IPS-18c (cell line): ENCODE measurements at regions not wholly inside any gene's neighbourhood (a gene's known extent, or its start where the extent isn't known, plus 50 kb on each side); places are given as distances from the start of the nearest gene placed in this dataset.
"Not testable (repeated sequence)": the region's sequence is repeated elsewhere in the genome, so short reads cannot be mapped to it uniquely, and the experiment has no call there.

Experiments used
- H3K4me3 ChIP-seq: 2 replicates; pipeline ENCODE4 v1.7.0; 2013; ENCODE audit warnings: low read depth, mild to moderate bottlenecking, low read length, moderate library complexity; ENCODE audit not compliant: insufficient read depth
- H3K9me3 ChIP-seq: one replicate; pipeline ENCODE4 v1.6.1; 2013; ENCODE audit warnings: mild to moderate bottlenecking, low read length, moderate library complexity; ENCODE audit not compliant: control insufficient read depth, insufficient read depth

DNA sequence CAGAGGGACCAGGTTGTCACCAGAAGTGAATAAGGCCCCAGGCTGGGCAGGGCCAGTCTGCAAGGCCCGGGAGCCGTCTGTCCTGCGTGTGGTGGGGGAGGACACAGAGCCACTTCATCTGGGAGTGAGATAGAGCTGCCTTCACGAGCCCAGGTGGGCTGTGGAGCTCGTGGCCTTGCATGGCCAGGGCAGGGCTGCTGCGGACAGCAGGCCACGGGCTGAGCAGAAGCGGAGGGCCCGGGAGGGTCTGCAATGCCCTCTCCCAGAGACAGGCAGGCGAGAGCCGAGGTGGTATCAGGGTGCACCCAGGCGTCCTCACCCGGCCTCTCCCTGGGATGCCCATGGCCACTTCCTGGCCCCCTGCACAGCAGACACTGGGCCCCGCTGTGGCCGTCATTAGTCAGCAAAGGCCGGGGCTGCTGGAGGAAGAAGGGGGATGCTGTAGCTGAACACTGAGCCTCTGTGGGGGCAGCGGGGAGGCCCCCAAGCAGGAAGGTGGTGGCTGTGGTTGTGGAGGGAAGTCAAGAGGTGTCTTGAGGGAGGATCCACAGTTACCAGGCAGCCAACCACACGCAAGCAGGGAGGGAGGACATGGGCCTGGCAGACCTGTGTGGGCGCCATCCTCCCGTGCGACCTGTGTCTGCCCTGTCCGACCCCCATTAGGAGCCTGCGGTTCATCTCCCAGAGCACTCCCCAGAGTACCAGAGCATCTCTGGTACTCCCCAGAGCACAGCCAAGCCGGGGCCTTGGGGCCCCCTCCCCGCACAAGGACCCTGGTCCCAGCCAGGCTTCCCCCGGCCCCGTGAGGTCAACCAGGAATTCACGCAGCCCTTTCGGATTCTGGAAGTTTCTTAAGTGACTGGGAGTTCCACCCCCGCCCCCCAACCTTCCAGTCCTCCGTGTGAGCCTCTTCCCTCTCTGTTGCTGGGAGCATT is 1109.5 kb downstream of the BRD1 start:
- no peaks in the 10 kb centered on the region for H3K9me3 ChIP-seq

DNA sequence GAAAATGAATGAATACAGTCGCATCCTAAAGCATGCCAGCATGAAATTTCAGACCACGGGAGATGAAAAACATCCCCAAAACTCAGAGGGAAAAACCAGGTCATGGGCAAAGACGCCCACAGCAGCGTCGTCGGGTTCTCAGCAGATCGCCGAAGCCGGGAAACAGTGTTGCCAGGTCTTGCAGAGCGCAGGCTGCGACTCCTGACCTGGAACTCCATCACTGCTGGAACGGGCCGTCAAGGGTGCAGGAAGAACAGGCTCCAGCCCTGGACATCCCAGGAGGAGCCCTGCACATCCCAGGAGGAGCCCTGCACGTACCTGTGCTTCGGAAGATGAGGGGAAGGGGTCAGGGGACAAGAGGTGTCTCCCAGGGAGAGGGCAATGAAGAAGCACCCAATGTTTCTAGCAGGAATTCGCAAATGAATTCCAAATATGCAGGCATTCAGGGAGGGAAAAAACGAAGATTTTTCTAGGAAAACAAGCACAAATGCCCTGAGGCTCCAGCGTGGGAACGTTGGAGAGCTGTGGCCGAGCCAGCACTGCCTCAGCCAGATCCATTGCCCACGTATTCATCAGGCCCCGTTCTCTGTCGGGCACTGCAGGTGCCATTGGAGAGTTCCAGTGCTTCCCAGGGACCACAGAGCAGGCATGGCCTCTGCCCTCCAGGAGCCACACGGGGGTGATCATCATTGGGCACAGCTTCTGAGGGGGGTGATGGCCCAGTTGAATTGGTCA is 1110.4 kb downstream of the BRD1 start:
- Histone ChIP-seq H3K4me3 (no peak overlapping the region), H3K9me3 (no peaks in the 10 kb centered on the region)

More for the DNA sequence above, 1109.5 kb downstream of the BRD1 start:
- H3K4me3 ChIP-seq, result no peak overlapping the region

DNA sequence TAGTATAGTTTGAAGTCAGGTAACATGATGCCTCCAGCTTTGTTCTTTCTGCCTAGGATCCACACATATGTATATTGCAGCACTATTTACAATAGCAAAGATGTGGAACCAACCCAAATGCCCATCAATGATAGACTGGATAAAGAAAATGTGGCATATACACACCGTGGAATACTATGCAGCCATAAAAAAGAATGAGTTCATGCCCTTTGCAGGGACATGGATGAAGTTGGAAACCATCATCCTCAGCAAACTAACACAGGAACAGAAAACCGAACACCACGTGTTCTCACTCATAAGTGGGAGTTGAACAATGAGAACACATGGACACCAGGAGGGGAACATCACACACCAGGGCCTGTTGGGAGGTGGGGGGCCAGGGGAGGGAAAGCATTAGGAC is 1111.5 kb downstream of the BRD1 start:
- H3K9me3 ChIP-seq, H3K4me3 ChIP-seq: not testable (repeated sequence)

DNA sequence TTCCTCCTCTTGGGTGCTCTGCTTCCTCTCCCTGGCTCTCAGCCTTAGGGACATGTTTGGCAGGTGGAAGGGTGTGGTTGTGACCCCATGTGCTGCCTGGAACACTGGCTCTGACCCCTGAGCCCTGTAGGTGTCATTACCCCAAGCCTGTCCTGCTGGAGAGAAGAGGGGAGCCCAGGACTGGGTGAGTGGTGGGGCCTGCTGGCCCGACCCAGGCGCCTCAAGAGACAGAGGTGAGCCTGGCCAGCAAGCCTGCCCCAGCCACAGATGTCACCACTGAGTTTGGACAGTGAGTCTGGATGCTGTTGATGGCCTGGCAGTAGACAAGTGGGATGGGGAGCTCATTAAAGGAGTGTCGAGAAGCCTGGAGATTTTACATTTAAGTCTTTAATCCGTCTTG is 1112.2 kb downstream of the BRD1 start:
- no peaks in the 10 kb centered on the region for H3K9me3 ChIP-seq
- no peak overlapping the region for H3K4me3 ChIP-seq

DNA sequence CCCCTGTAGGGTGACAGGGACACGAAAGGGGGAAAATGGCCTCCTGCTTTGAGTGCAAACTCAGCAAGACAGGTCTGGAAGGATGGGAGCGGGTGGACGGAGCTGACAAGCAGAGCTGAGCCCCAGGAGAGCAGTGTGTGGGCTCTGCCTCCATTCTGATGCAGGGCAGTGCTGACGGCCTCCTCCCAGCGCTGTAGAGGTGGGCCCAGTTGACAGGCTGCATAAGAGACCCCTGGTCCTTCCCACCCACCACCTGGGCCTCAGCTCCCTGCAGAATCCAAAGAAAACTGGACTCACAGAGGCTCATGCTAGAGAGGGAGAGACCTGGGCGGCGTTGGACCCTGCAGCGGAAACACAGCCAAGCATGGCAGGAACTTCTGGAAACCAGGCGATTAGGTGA is 1113.4 kb downstream of the BRD1 start:
- Histone ChIP-seq H3K4me3 (no peak overlapping the region), H3K9me3 (no peaks in the 10 kb centered on the region)

DNA sequence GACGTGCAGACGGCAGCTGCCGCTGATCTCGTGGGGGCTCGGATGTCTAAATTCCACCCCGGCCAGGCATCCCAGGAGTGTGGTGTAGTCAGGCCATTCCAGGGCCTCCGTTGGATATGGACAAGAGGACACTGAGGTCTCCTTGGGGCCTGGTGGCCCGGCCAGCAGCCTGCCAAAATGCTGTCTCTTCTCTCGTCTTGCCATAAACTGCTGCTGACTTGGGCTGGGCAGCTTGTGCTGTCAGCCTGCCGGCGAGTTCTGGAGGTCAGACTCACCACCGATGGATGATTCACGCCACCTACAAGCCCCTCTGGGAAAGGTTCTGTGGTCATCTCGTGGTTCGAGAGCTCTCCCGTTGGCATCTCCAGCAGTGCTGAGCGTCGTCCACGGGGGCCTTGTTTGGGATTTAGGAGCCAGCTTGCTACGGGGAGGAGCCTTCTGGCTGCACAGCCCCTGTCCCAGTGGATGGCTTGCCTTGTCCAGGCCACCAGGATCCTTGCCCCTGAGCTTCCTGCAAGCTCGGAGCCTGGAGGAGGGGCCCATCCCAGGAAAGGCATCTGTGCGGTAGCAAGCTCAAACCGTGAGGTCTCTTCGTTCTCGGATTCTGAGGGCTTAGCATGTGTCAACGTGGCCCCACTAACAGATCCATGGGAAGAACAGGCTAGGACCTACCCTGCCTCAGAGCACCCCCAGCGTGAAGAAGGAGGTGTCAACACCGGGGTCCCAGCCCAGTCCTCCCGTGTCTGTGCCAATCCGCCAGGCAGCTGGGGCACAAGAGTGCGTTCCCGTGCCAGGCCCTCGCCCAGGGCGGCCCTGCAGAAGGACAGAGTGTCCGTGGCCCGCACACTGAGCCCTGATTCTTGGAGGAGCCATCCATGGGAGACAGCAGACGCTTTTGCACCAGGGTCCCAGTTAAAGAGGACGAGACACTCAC is 1114.1 kb downstream of the BRD1 start:
- H3K4me3 ChIP-seq, result no peak overlapping the region
- no peaks in the 10 kb centered on the region for H3K9me3 ChIP-seq

DNA sequence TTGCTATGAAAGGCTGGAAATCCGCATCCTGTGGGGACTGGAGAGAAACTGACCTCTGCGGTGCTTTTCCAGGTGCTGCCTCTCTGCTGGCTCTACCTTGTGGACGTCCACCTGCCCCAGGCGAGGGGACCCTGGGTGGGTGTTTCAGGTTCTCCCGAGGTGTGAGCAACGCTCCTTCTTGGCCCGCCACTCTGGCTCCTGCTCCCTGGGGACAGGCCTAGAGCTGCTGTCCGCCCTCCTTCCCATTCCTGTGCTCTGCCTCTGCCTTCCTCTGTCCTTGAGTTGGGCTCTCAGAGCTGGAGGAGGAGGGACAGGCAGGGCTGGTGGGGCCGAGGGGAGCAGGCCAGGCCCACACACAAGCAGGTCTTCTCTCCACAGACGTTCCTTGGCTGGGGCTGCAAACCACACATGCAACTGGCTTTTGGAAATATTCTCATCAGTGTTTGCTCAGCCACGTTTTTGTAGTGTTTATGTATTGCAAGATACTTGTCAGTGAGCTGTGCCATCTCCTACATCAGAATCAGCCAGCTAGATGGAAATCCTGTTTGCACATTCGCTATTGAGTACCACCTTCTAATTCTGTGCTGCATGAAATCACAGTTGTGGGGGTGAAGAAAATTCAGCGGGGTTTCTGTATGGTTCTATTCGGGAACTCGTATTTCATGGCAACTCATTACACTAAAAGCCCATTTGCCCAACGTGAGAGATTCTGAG is 1115.0 kb downstream of the BRD1 start:
- no peaks in the 10 kb centered on the region for H3K9me3 ChIP-seq
- H3K4me3 ChIP-seq, result no peak overlapping the region

DNA sequence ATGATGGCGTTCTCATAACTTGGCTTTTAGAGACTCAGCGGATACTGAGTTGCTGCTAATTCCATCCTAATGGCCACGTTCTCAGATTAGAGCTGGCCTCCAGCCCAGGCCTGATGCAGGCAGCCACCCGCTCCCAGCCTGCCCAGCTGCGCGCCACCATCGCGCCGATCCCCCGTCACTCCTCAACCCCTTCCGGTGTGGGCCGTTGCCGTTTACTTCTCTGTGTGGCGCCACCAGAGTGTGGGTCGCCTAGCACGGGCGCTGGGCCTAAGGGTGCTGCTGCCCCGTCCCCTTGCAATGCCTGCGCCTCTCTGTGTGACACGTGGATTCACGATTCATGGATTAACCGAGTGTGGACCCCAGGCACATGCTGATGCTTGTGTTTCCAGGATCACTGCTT is 1116.0 kb downstream of the BRD1 start:
- no peak overlapping the region for H3K4me3 ChIP-seq
- no peaks in the 10 kb centered on the region for H3K9me3 ChIP-seq

DNA sequence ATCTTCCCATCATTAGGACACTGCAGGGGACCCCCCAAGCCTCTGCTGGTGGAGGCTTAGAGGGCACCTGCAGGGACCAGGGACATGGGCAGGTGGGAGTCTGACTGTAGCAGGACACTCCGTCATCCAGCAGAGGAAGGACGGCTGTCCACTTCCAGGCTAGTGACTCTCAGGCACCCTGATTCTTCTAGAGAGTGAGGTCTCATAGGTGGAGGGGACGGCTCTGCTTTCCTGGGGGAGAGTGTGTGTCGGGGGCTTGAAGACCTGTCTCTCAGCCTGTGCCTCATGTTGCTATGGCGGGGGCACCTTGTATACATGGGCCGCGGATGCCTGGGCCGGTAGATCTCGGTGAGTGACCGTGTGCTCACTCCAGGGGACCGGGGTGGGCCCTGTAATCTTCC is 1116.6 kb downstream of the BRD1 start:
- H3K4me3 ChIP-seq, result no peak overlapping the region
- H3K9me3 ChIP-seq, result no peaks in the 10 kb centered on the region

DNA sequence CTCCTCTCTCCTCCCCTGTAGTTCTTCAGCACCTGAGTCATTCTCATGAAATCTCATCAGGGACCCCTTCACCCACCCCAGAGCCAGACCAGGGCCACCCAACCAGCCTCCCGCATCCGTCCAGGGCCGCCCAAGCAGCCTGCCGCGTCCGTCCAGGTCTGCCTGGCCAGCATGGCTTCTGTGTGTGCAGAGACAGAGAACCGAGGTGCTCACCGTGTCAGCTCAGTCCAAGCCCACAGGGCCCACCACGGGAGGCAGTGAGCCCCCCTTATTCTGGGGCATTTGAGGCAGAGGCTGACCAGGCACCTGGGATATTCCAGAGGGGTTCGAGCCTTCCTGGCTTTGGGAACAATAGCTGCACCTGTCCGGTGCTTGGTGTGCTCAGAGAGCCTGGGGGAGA is 1117.3 kb downstream of the BRD1 start:
- Histone ChIP-seq H3K4me3 (no peak overlapping the region), H3K9me3 (no peaks in the 10 kb centered on the region)

DNA sequence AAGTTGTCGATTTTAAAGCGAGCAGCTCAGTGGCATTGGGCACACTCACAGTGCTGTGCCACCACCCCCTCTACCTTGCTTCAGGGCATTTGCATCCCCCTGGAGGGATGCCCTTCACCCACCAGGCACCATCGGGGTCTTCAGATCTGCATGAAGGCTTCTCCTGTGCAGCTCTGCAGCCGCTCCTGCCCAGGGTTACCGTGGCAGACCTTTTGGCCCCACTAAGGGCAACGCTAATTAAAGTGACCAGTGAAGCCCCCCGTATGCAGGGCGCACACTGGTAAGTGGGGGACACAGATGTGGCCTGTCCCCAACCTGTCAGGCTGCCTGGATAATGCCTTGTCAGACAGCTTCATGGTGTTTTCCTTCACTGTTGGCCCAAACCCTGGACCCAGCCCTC is 1117.7 kb downstream of the BRD1 start:
- Histone ChIP-seq H3K9me3 (no peaks in the 10 kb centered on the region), H3K4me3 (no peak overlapping the region)

DNA sequence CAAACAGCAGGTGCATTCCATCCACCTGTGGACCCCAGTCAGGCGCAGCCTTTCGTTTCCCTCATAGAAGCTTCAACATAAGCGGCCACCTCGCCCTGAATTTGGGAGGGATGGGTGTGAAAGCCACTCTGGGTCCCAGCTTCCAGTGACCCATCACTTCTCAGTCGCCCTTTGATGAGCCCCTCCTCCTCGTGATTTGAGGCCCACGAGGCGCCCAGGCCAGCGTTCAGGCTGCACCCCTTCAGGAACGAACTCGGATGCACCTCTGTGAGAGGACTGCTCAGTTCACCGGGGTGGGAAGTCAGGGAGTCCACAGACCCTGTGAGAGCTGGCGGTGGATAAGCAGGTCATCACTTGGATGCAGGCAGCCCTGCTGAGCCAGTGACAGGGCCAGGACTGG is 1118.2 kb downstream of the BRD1 start:
- no peak overlapping the region for H3K4me3 ChIP-seq
- no peaks in the 10 kb centered on the region for H3K9me3 ChIP-seq

DNA sequence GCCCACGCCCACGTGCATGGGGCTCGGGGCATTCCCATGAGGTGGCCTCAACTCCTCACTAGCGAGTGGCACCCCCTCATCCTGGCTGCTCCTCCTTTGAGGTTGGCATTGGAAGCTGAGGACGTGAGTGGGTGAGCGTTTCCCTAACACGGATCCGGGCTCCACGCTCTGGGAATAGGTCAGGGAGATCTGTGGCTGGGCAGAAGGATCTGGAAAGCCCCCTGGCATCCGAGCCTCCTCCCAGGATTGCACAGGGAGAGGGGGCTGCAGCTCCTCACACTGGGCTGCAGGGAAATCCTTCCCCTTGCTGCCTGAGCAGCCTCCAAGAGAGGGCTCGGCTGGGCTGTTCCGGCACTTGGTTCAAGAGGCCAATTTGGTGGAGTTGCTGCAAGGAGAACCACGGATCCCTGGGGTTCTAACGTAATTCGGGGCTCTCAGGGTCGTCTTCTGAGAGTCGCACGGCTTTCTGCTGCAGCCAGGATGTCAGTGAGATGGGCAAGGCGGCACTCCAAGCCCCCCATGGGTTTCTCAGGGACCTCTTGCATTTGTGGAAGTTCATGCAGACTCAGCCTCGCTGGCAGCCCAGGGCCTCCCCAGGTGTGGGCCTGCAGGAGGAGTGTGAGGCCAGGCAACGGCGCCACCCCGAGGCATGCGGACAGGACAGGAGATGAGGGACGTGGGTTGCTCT is 1119.0 kb downstream of the BRD1 start:
- H3K4me3 ChIP-seq, result no peak overlapping the region
- no peaks in the 10 kb centered on the region for H3K9me3 ChIP-seq

DNA sequence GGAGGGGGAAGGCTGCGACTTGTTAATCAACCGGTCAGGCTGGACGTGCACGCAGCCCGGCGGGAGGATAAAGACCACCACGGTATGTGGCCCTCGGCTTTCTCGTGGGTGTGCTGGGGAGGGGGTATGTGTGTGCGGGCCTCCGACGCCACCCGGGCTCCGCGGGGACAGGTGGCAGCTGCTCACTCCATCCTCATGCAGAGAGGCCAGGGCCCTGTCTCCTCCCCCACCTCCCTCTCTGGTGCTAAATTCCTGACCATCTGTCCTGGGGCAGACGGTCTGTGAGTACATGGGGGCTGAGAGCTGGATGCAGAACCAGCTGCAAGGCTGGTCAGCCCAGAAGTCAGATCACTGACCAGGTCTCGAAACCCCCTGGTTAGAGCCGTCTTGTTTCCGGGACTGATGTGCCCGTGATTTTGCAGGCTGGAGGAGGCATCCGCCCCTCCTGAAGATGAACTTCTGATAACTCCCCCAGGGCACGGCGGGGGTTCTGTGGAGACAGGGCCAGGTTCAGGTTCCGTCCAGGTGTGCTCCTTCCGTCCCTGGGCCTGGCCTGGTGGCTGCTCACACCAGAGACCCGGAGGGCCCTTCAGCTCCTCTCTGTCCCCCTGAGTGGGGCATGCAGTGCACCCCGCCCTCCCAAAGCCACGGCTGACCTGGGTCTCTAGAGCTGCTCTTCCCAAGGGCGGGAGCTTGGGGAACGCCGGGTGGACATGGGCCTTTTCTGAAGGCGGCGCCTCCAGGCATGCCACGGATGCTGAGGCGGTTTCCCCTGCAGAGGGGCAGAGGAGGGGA is 1119.7 kb downstream of the BRD1 start:
- H3K4me3 ChIP-seq, result no peak overlapping the region
- no peaks in the 10 kb centered on the region for H3K9me3 ChIP-seq

DNA sequence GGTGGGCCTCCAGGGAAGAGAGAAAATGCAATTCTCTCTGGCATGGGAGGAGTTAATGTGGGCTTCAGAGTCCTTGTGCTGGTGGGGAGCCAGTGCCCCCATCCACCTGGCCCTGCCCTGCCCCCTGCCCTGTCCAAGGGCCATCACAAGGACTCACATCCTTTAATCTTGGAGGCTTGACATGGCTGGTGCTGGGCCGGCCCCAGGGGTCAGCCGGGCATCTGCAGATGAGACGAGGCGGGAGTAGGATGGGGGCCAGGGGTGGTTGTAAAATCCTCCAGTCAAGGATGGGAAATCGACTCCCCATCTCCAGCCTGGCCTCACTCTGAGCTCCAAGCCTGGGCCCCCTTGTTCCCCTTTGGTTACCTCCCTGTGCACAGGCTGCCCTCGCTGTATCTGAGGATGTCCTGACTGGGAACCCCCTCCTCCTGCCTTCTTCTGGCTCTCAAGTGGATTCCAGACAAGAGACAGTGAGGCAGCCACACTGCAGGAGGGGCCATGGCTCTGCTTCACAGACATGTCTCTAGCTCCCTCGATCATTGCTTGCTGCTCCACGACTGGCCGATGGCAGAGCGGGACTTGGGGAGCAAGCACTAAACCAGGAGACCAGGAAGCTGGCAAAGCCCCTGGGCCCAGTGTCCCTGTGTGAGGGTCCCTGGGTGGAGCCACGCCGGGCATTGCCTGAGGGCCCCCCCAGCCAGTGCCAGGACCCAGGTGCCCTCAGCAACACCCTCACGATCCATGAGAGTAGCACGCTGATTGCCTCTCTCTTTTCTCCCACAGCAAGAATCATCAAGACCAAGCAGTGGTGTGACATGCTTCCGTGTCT is 1120.5 kb downstream of the BRD1 start:
- Histone ChIP-seq H3K4me3 (no peak overlapping the region), H3K9me3 (no peaks in the 10 kb centered on the region)
